ENCODE measurements at regions not wholly inside any gene's neighbourhood (a gene's known extent, or its start where the extent isn't known, plus 50 kb on each side); places are given as distances from the start of the nearest gene placed in this dataset.

DNA sequence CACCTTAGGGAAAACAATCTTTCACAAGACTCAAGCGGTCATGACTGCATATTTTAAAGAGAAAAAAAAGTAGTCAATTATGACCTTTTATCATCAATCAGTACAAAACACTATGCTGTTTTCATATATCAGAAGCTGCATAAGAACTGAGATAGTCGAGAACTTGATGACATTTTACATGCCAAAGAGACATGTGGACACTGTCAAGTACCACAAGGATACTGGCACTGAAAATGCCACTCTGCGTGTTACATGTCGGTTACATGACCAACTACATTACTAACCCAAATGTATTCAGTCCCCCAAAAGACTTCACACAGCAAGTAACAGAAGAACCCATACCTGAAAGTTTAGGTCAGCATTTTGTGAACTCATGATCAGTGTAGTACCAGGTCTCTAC lies 975.0 kb upstream of the ADGRL4 start:
- ChIA-PET POLR2A (no interaction called here), CTCF (no interaction called here)
- peaks cover 0 to 3% of the 10 kb centered on the region in 2 experiments for H3K9me3 ChIP-seq (ENCODE audit: control insufficient read depth in 1 of 2, insufficient read depth in 1 of 2, low read length in 2 of 2)
- ATAC-seq (ENCODE audit: poor library complexity), result no peak
- no peaks in the 10 kb centered on the region for H3K4me1 ChIP-seq (ENCODE audit: insufficient read depth, low read length)
- TF ChIP-seq, protein P1, sequence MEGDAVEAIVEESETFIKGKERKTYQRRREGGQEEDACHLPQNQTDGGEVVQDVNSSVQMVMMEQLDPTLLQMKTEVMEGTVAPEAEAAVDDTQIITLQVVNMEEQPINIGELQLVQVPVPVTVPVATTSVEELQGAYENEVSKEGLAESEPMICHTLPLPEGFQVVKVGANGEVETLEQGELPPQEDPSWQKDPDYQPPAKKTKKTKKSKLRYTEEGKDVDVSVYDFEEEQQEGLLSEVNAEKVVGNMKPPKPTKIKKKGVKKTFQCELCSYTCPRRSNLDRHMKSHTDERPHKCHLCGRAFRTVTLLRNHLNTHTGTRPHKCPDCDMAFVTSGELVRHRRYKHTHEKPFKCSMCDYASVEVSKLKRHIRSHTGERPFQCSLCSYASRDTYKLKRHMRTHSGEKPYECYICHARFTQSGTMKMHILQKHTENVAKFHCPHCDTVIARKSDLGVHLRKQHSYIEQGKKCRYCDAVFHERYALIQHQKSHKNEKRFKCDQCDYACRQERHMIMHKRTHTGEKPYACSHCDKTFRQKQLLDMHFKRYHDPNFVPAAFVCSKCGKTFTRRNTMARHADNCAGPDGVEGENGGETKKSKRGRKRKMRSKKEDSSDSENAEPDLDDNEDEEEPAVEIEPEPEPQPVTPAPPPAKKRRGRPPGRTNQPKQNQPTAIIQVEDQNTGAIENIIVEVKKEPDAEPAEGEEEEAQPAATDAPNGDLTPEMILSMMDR (IDR thresholded peaks at IDR 0.05), result no peak
- no peaks in the 10 kb centered on the region for H3K36me3 ChIP-seq (ENCODE audit: insufficient read depth, low read length)
- intact Hi-C loops (cut with DNase I, micrococcal nuclease), result no loop called here
- H3K27me3 ChIP-seq (ENCODE audit: control insufficient read depth in 1 of 2, insufficient read depth in 2 of 2, low read length in 2 of 2), result no peaks in the 10 kb centered on the region
- Mint-ChIP-seq H3K27ac (no peak overlapping the region), H3K27me3 (no peaks in the 10 kb centered on the region), H3K4me1 (ENCODE audit: low read depth) (no peaks in the 10 kb centered on the region), H3K36me3 (ENCODE audit: low read depth) (no peaks in the 10 kb centered on the region), H3K4me3 (no peak overlapping the region), H3K9me3 (peaks cover 2% of the 10 kb centered on the region)
- no peak overlapping the region for H3K27ac ChIP-seq (ENCODE audit: low read depth in 1 of 2, low read length in 2 of 2)
- no peak overlapping the region for H3K4me3 ChIP-seq (ENCODE audit: low read length)
- DNase-seq, result no peak

DNA sequence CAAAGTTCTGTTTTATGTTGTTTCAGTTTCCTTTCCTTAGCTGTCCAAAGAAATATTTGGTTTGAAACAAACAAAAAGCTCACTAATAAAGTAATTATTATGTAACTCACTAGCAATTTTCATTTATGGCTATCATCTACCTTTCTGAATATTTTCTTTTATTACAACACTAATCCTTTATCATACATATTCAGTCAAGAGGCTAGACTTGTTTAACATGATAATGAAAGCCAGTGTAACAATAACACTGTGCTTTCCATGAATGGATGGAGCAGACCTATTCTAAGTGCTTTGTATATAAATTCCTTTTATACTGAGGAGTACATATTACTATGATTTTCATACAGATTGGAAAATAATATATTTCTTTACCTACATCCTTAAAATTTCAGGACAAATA lies 972.8 kb upstream of the ADGRL4 start:
- DNase-seq (no peak), ATAC-seq (ENCODE audit: poor library complexity) (no peak)
- Mint-ChIP-seq H3K4me1 (ENCODE audit: low read depth) (no peaks in the 10 kb centered on the region), H3K27ac (no peak overlapping the region), H3K4me3 (no peak overlapping the region), H3K27me3 (no peaks in the 10 kb centered on the region), H3K36me3 (ENCODE audit: low read depth) (no peaks in the 10 kb centered on the region), H3K9me3 (peaks cover 2% of the 10 kb centered on the region)
- CTCF ChIA-PET, result no interaction called here
- POLR2A ChIA-PET, result no interaction called here
- intact Hi-C loops (cut with DNase I, micrococcal nuclease), result no loop called here
- Histone ChIP-seq H3K4me3 (ENCODE audit: low read length) (no peak overlapping the region), H3K27me3 (ENCODE audit: control insufficient read depth in 1 of 2, insufficient read depth in 2 of 2, low read length in 2 of 2) (no peaks in the 10 kb centered on the region), H3K9me3 (ENCODE audit: control insufficient read depth in 1 of 2, insufficient read depth in 1 of 2, low read length in 2 of 2) (peaks cover 0 to 5% of the 10 kb centered on the region in 2 experiments), H3K27ac (ENCODE audit: low read depth in 1 of 2, low read length in 2 of 2) (no peak overlapping the region), H3K36me3 (ENCODE audit: insufficient read depth, low read length) (no peaks in the 10 kb centered on the region), H3K4me1 (ENCODE audit: insufficient read depth, low read length) (no peaks in the 10 kb centered on the region)
- TF ChIP-seq, protein P1 (IDR thresholded peaks at IDR 0.05), result no peak

DNA sequence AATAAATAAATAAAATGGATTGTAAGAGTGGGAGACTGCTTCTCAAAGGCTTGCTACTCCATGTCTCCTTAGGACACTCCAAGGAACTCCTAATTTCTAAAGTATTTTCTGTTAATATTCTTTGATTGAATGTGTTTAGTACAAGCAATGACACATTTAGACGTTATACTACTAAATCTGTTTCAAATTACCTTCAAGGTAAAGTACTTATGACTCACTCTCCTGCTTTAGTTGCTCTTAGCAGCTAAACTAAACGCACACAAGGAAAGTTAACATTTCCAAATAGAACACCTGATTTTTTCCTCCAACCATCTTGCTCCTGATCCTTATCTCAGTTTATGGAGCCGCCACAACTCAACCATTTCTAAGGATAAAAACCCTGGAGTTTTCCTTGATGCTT lies 969.8 kb upstream of the ADGRL4 start:
- ATAC-seq (ENCODE audit: poor library complexity) (no peak), DNase-seq (no peak)
- Mint-ChIP-seq H3K4me3 (no peak overlapping the region), H3K9me3 (peaks cover 6% of the 10 kb centered on the region), H3K27ac (no peak overlapping the region), H3K36me3 (ENCODE audit: low read depth) (no peaks in the 10 kb centered on the region), H3K27me3 (no peaks in the 10 kb centered on the region), H3K4me1 (ENCODE audit: low read depth) (no peaks in the 10 kb centered on the region)
- CTCF ChIA-PET, result no interaction called here
- Histone ChIP-seq H3K4me1 (ENCODE audit: insufficient read depth, low read length) (no peaks in the 10 kb centered on the region), H3K4me3 (ENCODE audit: low read length) (no peak overlapping the region), H3K27ac (ENCODE audit: low read depth in 1 of 2, low read length in 2 of 2) (no peak overlapping the region), H3K27me3 (ENCODE audit: control insufficient read depth in 1 of 2, insufficient read depth in 2 of 2, low read length in 2 of 2) (no peaks in the 10 kb centered on the region), H3K9me3 (ENCODE audit: control insufficient read depth in 1 of 2, insufficient read depth in 1 of 2, low read length in 2 of 2) (peaks cover 0 to 4% of the 10 kb centered on the region in 2 experiments), H3K36me3 (ENCODE audit: insufficient read depth, low read length) (no peaks in the 10 kb centered on the region)
- intact Hi-C loops (cut with DNase I, micrococcal nuclease), result no loop called here
- POLR2A ChIA-PET, result no interaction called here
- TF ChIP-seq, protein P1 (IDR thresholded peaks at IDR 0.05), result no peak
